ENCODE measurements at regions not wholly inside any gene's neighbourhood (a gene's known extent, or its start where the extent isn't known, plus 50 kb on each side); places are given as distances from the start of the nearest gene placed in this dataset.

DNA sequence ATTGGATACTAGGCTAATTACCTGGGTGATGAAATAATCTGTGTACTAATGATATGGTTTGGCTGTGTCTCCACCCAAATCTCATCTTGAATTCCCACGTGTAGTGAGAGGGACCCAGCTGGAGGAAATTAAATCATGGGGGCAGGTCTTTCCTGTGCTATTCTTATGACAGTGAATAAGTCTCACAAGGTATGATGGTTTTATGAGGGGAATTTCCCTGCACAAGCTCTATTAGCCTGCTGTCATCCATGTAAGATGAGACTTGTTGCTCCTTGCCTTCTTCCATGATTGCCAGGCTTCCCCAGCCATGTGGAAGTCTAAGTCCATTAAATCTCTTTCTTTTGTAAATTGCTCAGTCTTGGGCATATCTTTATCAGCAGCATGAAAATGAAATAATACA is 394.1 kb upstream of the SYT4 start:
- Histone ChIP-seq H3K4me1 (ENCODE audit: control insufficient read depth in 1 of 2, insufficient read depth in 2 of 2, low read length in 2 of 2) (no peaks in the 10 kb centered on the region), H3K4me3 (replicated peaks in 1 of 2; ENCODE audit: low read depth in 1 of 2, low read length in 2 of 2) (no peak overlapping the region), H3K9ac (ENCODE audit: low read length) (no peak overlapping the region), H4K20me1 (ENCODE audit: insufficient read depth) (no peaks in the 10 kb centered on the region; the same call in 1 of the 2 replicates), H3K36me3 (ENCODE audit: control insufficient read depth in 1 of 2, insufficient read depth in 2 of 2, low read length in 2 of 2) (no peaks in the 10 kb centered on the region; a peak in 1 of 4 replicates), H3K9me2 (ENCODE audit: insufficient read depth) (no peaks in the 10 kb centered on the region), H3K79me2 (ENCODE audit: insufficient read depth, low read length) (no peaks in the 10 kb centered on the region), H2AFZ (ENCODE audit: low read depth, low read length, poor library complexity, severe bottlenecking) (no peak overlapping the region), H3K4me2 (ENCODE audit: low read length) (no peak overlapping the region), H3K27ac (ENCODE audit: low read depth, low read length) (no peak overlapping the region), H3K27me3 (ENCODE audit: insufficient read depth, low read length) (no peaks in the 10 kb centered on the region), H3K9me3 (ENCODE audit: control insufficient read depth in 1 of 2, insufficient read depth in 1 of 2, low read depth in 1 of 2, low read length in 2 of 2) (peaks cover 0 to 3% of the 10 kb centered on the region in 2 experiments; a peak in 2 of 4 replicates)
- ATAC-seq (no peak), DNase-seq (ENCODE audit: low read depth, low spot score) (no peak)
- POLR2A ChIA-PET: no interaction called here
- intact Hi-C loops (cut with micrococcal nuclease): no loop called here
- RAD21 ChIA-PET (ENCODE audit: low non-redundant PET in 1 of 2, low total read pairs in 2 of 2, uncharacterized antibody in 2 of 2, unreplicated experiment in 2 of 2): no interaction called here
- BruUV-seq (replicated peaks): no TSS peak
- no peak for TF ChIP-seq ZNF274 (IDR thresholded peaks at IDR 0.05; ENCODE audit: low read depth, low read length)
- TF ChIP-seq, protein P1, sequence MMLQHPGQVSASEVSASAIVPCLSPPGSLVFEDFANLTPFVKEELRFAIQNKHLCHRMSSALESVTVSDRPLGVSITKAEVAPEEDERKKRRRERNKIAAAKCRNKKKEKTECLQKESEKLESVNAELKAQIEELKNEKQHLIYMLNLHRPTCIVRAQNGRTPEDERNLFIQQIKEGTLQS (IDR thresholded peaks at IDR 0.05): no peak
- no peak for TF ChIP-seq RAD21 (IDR thresholded peaks at IDR 0.05; ENCODE audit: low read depth)
- no peak for TF ChIP-seq POLR2AphosphoS5 (IDR thresholded peaks at IDR 0.05; ENCODE audit: low read depth, low read length)
- TF ChIP-seq, protein P2, sequence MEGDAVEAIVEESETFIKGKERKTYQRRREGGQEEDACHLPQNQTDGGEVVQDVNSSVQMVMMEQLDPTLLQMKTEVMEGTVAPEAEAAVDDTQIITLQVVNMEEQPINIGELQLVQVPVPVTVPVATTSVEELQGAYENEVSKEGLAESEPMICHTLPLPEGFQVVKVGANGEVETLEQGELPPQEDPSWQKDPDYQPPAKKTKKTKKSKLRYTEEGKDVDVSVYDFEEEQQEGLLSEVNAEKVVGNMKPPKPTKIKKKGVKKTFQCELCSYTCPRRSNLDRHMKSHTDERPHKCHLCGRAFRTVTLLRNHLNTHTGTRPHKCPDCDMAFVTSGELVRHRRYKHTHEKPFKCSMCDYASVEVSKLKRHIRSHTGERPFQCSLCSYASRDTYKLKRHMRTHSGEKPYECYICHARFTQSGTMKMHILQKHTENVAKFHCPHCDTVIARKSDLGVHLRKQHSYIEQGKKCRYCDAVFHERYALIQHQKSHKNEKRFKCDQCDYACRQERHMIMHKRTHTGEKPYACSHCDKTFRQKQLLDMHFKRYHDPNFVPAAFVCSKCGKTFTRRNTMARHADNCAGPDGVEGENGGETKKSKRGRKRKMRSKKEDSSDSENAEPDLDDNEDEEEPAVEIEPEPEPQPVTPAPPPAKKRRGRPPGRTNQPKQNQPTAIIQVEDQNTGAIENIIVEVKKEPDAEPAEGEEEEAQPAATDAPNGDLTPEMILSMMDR (IDR thresholded peaks at IDR 0.05 in 2 of 3, conservative IDR thresholded peaks at IDR 0.05 in 1 of 3; ENCODE audit: borderline replicate concordance in 1 of 3, insufficient read depth in 1 of 3, low read depth in 2 of 3, low read length in 2 of 3): no peak
- no peak for TF ChIP-seq SRF (IDR thresholded peaks at IDR 0.05; ENCODE audit: low read depth)
- no peak for TF ChIP-seq SIN3A (IDR thresholded peaks at IDR 0.05; ENCODE audit: low read depth)
- TF ChIP-seq POLR2A (IDR thresholded peaks at IDR 0.05; ENCODE audit: borderline replicate concordance, extremely low read depth, insufficient read depth, insufficient read length): no peak
- TF ChIP-seq, protein P3, sequence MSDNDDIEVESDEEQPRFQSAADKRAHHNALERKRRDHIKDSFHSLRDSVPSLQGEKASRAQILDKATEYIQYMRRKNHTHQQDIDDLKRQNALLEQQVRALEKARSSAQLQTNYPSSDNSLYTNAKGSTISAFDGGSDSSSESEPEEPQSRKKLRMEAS (IDR thresholded peaks at IDR 0.05): no peak
- TF ChIP-seq FOSL1 (IDR thresholded peaks at IDR 0.05; ENCODE audit: low read depth): no peak
- TF ChIP-seq, protein P4, sequence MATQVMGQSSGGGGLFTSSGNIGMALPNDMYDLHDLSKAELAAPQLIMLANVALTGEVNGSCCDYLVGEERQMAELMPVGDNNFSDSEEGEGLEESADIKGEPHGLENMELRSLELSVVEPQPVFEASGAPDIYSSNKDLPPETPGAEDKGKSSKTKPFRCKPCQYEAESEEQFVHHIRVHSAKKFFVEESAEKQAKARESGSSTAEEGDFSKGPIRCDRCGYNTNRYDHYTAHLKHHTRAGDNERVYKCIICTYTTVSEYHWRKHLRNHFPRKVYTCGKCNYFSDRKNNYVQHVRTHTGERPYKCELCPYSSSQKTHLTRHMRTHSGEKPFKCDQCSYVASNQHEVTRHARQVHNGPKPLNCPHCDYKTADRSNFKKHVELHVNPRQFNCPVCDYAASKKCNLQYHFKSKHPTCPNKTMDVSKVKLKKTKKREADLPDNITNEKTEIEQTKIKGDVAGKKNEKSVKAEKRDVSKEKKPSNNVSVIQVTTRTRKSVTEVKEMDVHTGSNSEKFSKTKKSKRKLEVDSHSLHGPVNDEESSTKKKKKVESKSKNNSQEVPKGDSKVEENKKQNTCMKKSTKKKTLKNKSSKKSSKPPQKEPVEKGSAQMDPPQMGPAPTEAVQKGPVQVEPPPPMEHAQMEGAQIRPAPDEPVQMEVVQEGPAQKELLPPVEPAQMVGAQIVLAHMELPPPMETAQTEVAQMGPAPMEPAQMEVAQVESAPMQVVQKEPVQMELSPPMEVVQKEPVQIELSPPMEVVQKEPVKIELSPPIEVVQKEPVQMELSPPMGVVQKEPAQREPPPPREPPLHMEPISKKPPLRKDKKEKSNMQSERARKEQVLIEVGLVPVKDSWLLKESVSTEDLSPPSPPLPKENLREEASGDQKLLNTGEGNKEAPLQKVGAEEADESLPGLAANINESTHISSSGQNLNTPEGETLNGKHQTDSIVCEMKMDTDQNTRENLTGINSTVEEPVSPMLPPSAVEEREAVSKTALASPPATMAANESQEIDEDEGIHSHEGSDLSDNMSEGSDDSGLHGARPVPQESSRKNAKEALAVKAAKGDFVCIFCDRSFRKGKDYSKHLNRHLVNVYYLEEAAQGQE (IDR thresholded peaks at IDR 0.05; ENCODE audit: low read depth): no peak
- TF ChIP-seq JUND (IDR thresholded peaks at IDR 0.05): no peak
- TF ChIP-seq YY1 (IDR thresholded peaks at IDR 0.05; ENCODE audit: extremely low read depth, insufficient replicate concordance, low read depth, low read length): no peak
- no peak for TF ChIP-seq CBX3 (IDR thresholded peaks at IDR 0.05; ENCODE audit: low read depth)
- no peak for TF ChIP-seq EGR1 (IDR thresholded peaks at IDR 0.05; ENCODE audit: low read depth)
- no peak for TF ChIP-seq SP1 (IDR thresholded peaks at IDR 0.05; ENCODE audit: low read depth)
- no peak for TF ChIP-seq EZH2phosphoT487 (IDR thresholded peaks at IDR 0.05; ENCODE audit: borderline replicate concordance)
- no peak for TF ChIP-seq TCF7L2 (IDR thresholded peaks at IDR 0.05; ENCODE audit: borderline replicate concordance, extremely low read depth, insufficient read depth, insufficient read length)
- no peak for TF ChIP-seq ELF1 (IDR thresholded peaks at IDR 0.05; ENCODE audit: borderline replicate concordance, low read depth)
- CTCF ChIA-PET: no interaction called here

Measured in HCT116 (cell line).